ENCODE measurements at regions not wholly inside any gene's neighbourhood (a gene's known extent, or its start where the extent isn't known, plus 50 kb on each side); places are given as distances from the start of the nearest gene placed in this dataset.

DNA sequence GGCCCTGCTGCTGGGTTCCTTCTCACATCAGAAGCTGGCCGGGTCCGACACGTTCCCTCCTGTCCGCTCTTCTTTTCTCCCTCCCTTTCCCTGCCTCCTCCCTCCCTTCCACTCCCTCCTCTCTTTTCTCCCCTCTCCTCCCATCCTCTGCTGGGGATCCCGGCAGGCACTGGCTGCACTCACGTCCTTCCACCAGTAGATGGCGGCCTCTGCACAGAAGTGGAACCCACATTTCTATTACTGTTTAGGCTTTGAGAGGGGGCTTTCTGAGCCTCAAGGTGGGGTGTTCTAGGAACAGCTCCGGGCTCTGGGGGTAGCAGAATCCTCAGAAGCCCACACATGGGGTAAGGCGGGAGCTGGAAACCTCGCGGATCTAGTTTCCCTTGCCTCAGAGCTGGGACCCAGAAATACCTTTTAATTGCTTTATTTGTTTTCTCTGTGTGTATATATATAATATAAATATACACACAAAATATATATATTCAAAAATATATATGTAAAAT is 294.2 kb downstream of the ZNF536 start:
- no peak overlapping the region for H3K27ac ChIP-seq (ENCODE audit: low read depth in 1 of 3, low read length in 2 of 3)
- H3K27me3 ChIP-seq (ENCODE audit: control insufficient read depth in 3 of 3, insufficient read depth in 3 of 3, low read length in 3 of 3) = no peaks in the 10 kb centered on the region
- DNase-seq (peak; percentile 30 to 32), FAIRE-seq (no peak)
- no peaks in the 10 kb centered on the region for H3K9me3 ChIP-seq (ENCODE audit: control insufficient read depth in 2 of 2, insufficient read depth in 1 of 2, low read depth in 1 of 2, low read length in 1 of 2)
- H3K36me3 ChIP-seq (ENCODE audit: control insufficient read depth in 3 of 3, insufficient read depth in 2 of 3, low read depth in 1 of 3, low read length in 3 of 3) = no peaks in the 10 kb centered on the region
- WGBS, 3 donors = 4 to 8% (median 6%) methylated on average over 11 of the region's 11 CpGs
- H3K4me3 ChIP-seq (ENCODE audit: low read depth in 1 of 3, low read length in 3 of 3) = no peak overlapping the region
- H3K4me1 ChIP-seq (ENCODE audit: control insufficient read depth in 3 of 3, insufficient read depth in 2 of 3, low read depth in 1 of 3, low read length in 2 of 3) = peaks cover 0 to 2% (median 0%) of the 10 kb centered on the region in 3 donors

- Histone ChIP-seq H3K4me1 (ENCODE audit: control insufficient read depth in 3 of 3, insufficient read depth in 2 of 3, low read depth in 1 of 3, low read length in 2 of 3) (peaks cover 0 to 2% (median 0%) of the 10 kb centered on the region in 3 donors), H3K27ac (ENCODE audit: low read depth in 1 of 3, low read length in 2 of 3) (no peak overlapping the region), H3K9me3 (ENCODE audit: control insufficient read depth in 2 of 2, insufficient read depth in 1 of 2, low read depth in 1 of 2, low read length in 1 of 2) (no peaks in the 10 kb centered on the region), H3K4me3 (ENCODE audit: low read depth in 1 of 3, low read length in 3 of 3) (no peak overlapping the region), H3K27me3 (ENCODE audit: control insufficient read depth in 3 of 3, insufficient read depth in 3 of 3, low read length in 3 of 3) (no peaks in the 10 kb centered on the region), H3K36me3 (ENCODE audit: control insufficient read depth in 3 of 3, insufficient read depth in 2 of 3, low read depth in 1 of 3, low read length in 3 of 3) (no peaks in the 10 kb centered on the region)
- no peak for DNase-seq
- no peak for FAIRE-seq
- 64 to 66% (median 66%) methylated on average over 3 of the region's 3 CpGs for WGBS, 3 donors
Observed at GRCh38 chr19:30665449-30665848, 293.3 kb downstream of the ZNF536 start.

GRCh38 chr19:30663611-30664174 is 291.5 kb downstream of the ZNF536 start:
- no peak for FAIRE-seq
- H3K36me3 ChIP-seq (ENCODE audit: control insufficient read depth in 3 of 3, insufficient read depth in 2 of 3, low read depth in 1 of 3, low read length in 3 of 3) = no peaks in the 10 kb centered on the region
- 17 to 49% (median 26%) methylated on average over 2 of the region's 2 CpGs for WGBS, 3 donors
- no peak for DNase-seq
- H3K27me3 ChIP-seq (ENCODE audit: control insufficient read depth in 3 of 3, insufficient read depth in 3 of 3, low read length in 3 of 3) = no peaks in the 10 kb centered on the region
- H3K4me1 ChIP-seq (ENCODE audit: control insufficient read depth in 3 of 3, insufficient read depth in 2 of 3, low read depth in 1 of 3, low read length in 2 of 3) = peaks cover 0 to 2% (median 0%) of the 10 kb centered on the region in 3 donors
- H3K27ac ChIP-seq (ENCODE audit: low read depth in 1 of 3, low read length in 2 of 3) = no peak overlapping the region
- H3K4me3 ChIP-seq (ENCODE audit: low read depth in 1 of 3, low read length in 3 of 3) = no peak overlapping the region
- no peaks in the 10 kb centered on the region for H3K9me3 ChIP-seq (ENCODE audit: control insufficient read depth in 2 of 2, insufficient read depth in 1 of 2, low read depth in 1 of 2, low read length in 1 of 2)

- Histone ChIP-seq H3K36me3 (ENCODE audit: control insufficient read depth in 3 of 3, insufficient read depth in 2 of 3, low read depth in 1 of 3, low read length in 3 of 3) (no peaks in the 10 kb centered on the region), H3K4me3 (ENCODE audit: low read depth in 1 of 3, low read length in 3 of 3) (no peak overlapping the region), H3K27me3 (ENCODE audit: control insufficient read depth in 3 of 3, insufficient read depth in 3 of 3, low read length in 3 of 3) (no peaks in the 10 kb centered on the region), H3K27ac (ENCODE audit: low read depth in 1 of 3, low read length in 2 of 3) (peak overlapping the region in 1 of 3 donors; percentile 28), H3K4me1 (ENCODE audit: control insufficient read depth in 3 of 3, insufficient read depth in 2 of 3, low read depth in 1 of 3, low read length in 2 of 3) (peaks cover 0 to 2% (median 0%) of the 10 kb centered on the region in 3 donors), H3K9me3 (ENCODE audit: control insufficient read depth in 2 of 2, insufficient read depth in 1 of 2, low read depth in 1 of 2, low read length in 1 of 2) (no peaks in the 10 kb centered on the region)
- WGBS, 3 donors = 29 to 34% (median 33%) methylated on average over 10 of the region's 10 CpGs
- no peak for FAIRE-seq
- peak in 1 of 2 donors; percentile 3 for DNase-seq
Observed at GRCh38 chr19:30662211-30662861, 290.2 kb downstream of the ZNF536 start.

DNA sequence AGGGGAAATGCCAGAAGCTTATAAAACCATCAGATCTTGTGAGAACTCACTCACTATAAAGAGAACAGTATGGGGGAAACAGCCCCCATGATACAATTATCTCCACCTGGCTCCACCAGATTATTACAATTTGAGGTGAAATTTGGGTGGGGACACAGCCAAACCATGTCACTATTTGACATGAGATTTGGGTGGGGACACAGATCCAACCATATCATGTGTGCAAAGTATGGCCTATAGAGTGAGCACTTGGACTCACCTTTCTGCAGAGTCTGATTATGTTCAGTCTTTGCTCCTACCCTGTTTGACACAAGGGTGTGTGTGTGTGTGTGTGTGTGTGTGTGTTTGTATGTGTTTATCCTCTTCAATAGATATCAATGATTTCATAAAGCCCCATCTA is 287.5 kb downstream of the ZNF536 start:
- Histone ChIP-seq H3K4me3 (ENCODE audit: low read depth in 1 of 3, low read length in 3 of 3) (no peak overlapping the region), H3K27ac (ENCODE audit: low read depth in 1 of 3, low read length in 2 of 3) (no peak overlapping the region), H3K27me3 (ENCODE audit: control insufficient read depth in 3 of 3, insufficient read depth in 3 of 3, low read length in 3 of 3) (no peaks in the 10 kb centered on the region), H3K9me3 (ENCODE audit: control insufficient read depth in 2 of 2, insufficient read depth in 1 of 2, low read depth in 1 of 2, low read length in 1 of 2) (no peaks in the 10 kb centered on the region), H3K4me1 (ENCODE audit: control insufficient read depth in 3 of 3, insufficient read depth in 2 of 3, low read depth in 1 of 3, low read length in 2 of 3) (peaks cover 0 to 2% (median 0%) of the 10 kb centered on the region in 3 donors), H3K36me3 (ENCODE audit: control insufficient read depth in 3 of 3, insufficient read depth in 2 of 3, low read depth in 1 of 3, low read length in 3 of 3) (no peaks in the 10 kb centered on the region)
- DNase-seq (no peak), FAIRE-seq (no peak)

GRCh38 chr19:30656520-30657100 is 284.4 kb downstream of the ZNF536 start:
- Histone ChIP-seq H3K36me3 (ENCODE audit: control insufficient read depth in 3 of 3, insufficient read depth in 2 of 3, low read depth in 1 of 3, low read length in 3 of 3) (no peaks in the 10 kb centered on the region), H3K4me3 (ENCODE audit: low read depth in 1 of 3, low read length in 3 of 3) (no peak overlapping the region), H3K9me3 (ENCODE audit: control insufficient read depth in 2 of 2, insufficient read depth in 1 of 2, low read depth in 1 of 2, low read length in 1 of 2) (no peaks in the 10 kb centered on the region), H3K27me3 (ENCODE audit: control insufficient read depth in 3 of 3, insufficient read depth in 3 of 3, low read length in 3 of 3) (no peaks in the 10 kb centered on the region), H3K4me1 (ENCODE audit: control insufficient read depth in 3 of 3, insufficient read depth in 2 of 3, low read depth in 1 of 3, low read length in 2 of 3) (no peaks in the 10 kb centered on the region), H3K27ac (ENCODE audit: low read depth in 1 of 3, low read length in 2 of 3) (no peak overlapping the region)
- FAIRE-seq = no peak
- WGBS, 3 donors = 81 to 84% (median 83%) methylated on average over 10 of the region's 10 CpGs
- no peak for DNase-seq

DNA sequence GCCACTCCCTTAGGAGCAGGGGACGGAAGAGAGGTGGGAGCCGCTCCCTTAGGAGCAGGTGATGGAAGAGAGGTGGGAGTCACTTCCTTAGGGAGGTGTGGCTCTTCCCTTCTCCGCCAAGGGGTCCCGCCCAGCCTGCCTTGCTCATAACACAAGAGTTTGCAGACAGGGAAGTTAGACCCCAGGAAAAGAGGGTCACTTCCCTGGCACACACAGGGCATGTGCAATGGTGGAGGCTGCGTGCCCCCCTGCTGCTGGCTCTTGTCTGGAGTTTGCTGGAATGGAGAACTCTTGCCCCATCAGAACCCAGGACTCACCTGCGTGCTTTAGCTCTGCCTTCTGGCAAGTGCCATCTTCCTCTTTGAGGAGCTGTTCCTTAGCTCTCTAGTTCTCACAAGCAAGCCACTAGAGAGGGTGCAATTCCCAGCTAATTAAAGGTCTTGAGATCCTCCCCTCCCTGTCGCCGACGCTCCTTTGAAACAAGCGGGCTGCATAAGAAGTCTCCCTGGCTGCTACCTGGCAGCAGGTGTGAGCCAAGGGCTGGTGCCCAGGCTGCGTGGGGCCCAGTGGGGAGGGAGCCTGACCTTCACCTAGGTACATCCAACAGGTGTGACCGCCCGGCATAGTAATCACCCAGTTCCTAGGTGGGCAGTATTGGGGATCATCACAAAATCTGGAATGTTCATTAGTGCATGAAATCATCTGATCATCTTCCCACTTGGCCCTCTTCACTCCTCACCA is 281.6 kb downstream of the ZNF536 start:
- Histone ChIP-seq H3K9me3 (ENCODE audit: control insufficient read depth in 2 of 2, insufficient read depth in 1 of 2, low read depth in 1 of 2, low read length in 1 of 2) (no peaks in the 10 kb centered on the region), H3K36me3 (ENCODE audit: control insufficient read depth in 3 of 3, insufficient read depth in 2 of 3, low read depth in 1 of 3, low read length in 3 of 3) (no peaks in the 10 kb centered on the region), H3K4me1 (ENCODE audit: control insufficient read depth in 3 of 3, insufficient read depth in 2 of 3, low read depth in 1 of 3, low read length in 2 of 3) (no peaks in the 10 kb centered on the region), H3K4me3 (ENCODE audit: low read depth in 1 of 3, low read length in 3 of 3) (no peak overlapping the region), H3K27ac (ENCODE audit: low read depth in 1 of 3, low read length in 2 of 3) (no peak overlapping the region), H3K27me3 (ENCODE audit: control insufficient read depth in 3 of 3, insufficient read depth in 3 of 3, low read length in 3 of 3) (no peaks in the 10 kb centered on the region)
- DNase-seq (no peak), FAIRE-seq (no peak)
- WGBS, 3 donors = 53 to 84% (median 73%) methylated on average over 13 of the region's 13 CpGs

GRCh38 chr19:30652751-30653150 is 280.6 kb downstream of the ZNF536 start:
- DNase-seq = no peak
- no peak for FAIRE-seq
- Histone ChIP-seq H3K4me1 (ENCODE audit: control insufficient read depth in 3 of 3, insufficient read depth in 2 of 3, low read depth in 1 of 3, low read length in 2 of 3) (no peaks in the 10 kb centered on the region), H3K27me3 (ENCODE audit: control insufficient read depth in 3 of 3, insufficient read depth in 3 of 3, low read length in 3 of 3) (peaks cover 0 to 2% (median 0%) of the 10 kb centered on the region in 3 donors), H3K36me3 (ENCODE audit: control insufficient read depth in 3 of 3, insufficient read depth in 2 of 3, low read depth in 1 of 3, low read length in 3 of 3) (no peaks in the 10 kb centered on the region), H3K4me3 (ENCODE audit: low read depth in 1 of 3, low read length in 3 of 3) (no peak overlapping the region), H3K9me3 (ENCODE audit: control insufficient read depth in 2 of 2, insufficient read depth in 1 of 2, low read depth in 1 of 2, low read length in 1 of 2) (no peaks in the 10 kb centered on the region), H3K27ac (ENCODE audit: low read depth in 1 of 3, low read length in 2 of 3) (no peak overlapping the region)
- WGBS, 3 donors = 81 to 88% (median 85%) methylated on average over 10 of the region's 10 CpGs
